ENCODE measurements at regions not wholly inside any gene's neighbourhood (a gene's known extent, or its start where the extent isn't known, plus 50 kb on each side); places are given as distances from the start of the nearest gene placed in this dataset.

- no peak for TF ChIP-seq POLR2A (IDR thresholded peaks at IDR 0.05; ENCODE audit: low read depth, low read length)
- TF ChIP-seq, protein P1, sequence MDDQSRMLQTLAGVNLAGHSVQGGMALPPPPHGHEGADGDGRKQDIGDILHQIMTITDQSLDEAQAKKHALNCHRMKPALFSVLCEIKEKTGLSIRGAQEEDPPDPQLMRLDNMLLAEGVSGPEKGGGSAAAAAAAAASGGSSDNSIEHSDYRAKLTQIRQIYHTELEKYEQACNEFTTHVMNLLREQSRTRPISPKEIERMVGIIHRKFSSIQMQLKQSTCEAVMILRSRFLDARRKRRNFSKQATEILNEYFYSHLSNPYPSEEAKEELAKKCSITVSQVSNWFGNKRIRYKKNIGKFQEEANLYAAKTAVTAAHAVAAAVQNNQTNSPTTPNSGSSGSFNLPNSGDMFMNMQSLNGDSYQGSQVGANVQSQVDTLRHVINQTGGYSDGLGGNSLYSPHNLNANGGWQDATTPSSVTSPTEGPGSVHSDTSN (IDR thresholded peaks at IDR 0.05; ENCODE audit: insufficient replicate concordance, low read depth, low read length): no peak
- no peak for TF ChIP-seq FOS (IDR thresholded peaks at IDR 0.05; ENCODE audit: borderline replicate concordance, extremely low read depth, insufficient read length)
- TF ChIP-seq, protein P2, sequence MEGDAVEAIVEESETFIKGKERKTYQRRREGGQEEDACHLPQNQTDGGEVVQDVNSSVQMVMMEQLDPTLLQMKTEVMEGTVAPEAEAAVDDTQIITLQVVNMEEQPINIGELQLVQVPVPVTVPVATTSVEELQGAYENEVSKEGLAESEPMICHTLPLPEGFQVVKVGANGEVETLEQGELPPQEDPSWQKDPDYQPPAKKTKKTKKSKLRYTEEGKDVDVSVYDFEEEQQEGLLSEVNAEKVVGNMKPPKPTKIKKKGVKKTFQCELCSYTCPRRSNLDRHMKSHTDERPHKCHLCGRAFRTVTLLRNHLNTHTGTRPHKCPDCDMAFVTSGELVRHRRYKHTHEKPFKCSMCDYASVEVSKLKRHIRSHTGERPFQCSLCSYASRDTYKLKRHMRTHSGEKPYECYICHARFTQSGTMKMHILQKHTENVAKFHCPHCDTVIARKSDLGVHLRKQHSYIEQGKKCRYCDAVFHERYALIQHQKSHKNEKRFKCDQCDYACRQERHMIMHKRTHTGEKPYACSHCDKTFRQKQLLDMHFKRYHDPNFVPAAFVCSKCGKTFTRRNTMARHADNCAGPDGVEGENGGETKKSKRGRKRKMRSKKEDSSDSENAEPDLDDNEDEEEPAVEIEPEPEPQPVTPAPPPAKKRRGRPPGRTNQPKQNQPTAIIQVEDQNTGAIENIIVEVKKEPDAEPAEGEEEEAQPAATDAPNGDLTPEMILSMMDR (IDR thresholded peaks at IDR 0.05 in 2 of 3, conservative IDR thresholded peaks at IDR 0.05 in 1 of 3; ENCODE audit: control insufficient read depth in 2 of 3, extremely low read depth in 1 of 3, insufficient read depth in 1 of 3, low read depth in 3 of 3, low read length in 3 of 3): no peak
- no peak for TF ChIP-seq ESRRA (IDR thresholded peaks at IDR 0.05; ENCODE audit: low read length)
- no peak for TF ChIP-seq ATF2 (IDR thresholded peaks at IDR 0.05; ENCODE audit: low read length)
- TF ChIP-seq WRNIP1 (IDR thresholded peaks at IDR 0.05; ENCODE audit: borderline replicate concordance, low read depth, low read length): no peak
- no peak for TF ChIP-seq RAD21 (IDR thresholded peaks at IDR 0.05; ENCODE audit: insufficient read depth, low read depth, low read length)
- TF ChIP-seq JUNB (IDR thresholded peaks at IDR 0.05): no peak
Measured at GRCh38 chr1:82318921-82319320, 518.2 kb downstream of the ADGRL2 start.
